ENCODE measurements at regions not wholly inside any gene's neighbourhood (a gene's known extent, or its start where the extent isn't known, plus 50 kb on each side); places are given as distances from the start of the nearest gene placed in this dataset.

- Histone ChIP-seq H4K20me1 (replicated peaks; ENCODE audit: control insufficient read depth, extremely low read depth, insufficient read depth, low read length) (no peaks in the 10 kb centered on the region), H3K27me3 (ENCODE audit: control insufficient read depth in 2 of 2, insufficient read depth in 2 of 2, low read length in 2 of 2) (no peaks in the 10 kb centered on the region), H3K4me2 (ENCODE audit: insufficient read depth, low read length) (no peak overlapping the region), H3K79me2 (ENCODE audit: control insufficient read depth, insufficient read depth, low read length) (no peaks in the 10 kb centered on the region), H3K4me3 (replicated peaks in 1 of 3; ENCODE audit: insufficient read depth in 1 of 3, low read depth in 1 of 3, low read length in 3 of 3) (no peak overlapping the region), H3K4me1 (ENCODE audit: control insufficient read depth, extremely low read depth, insufficient read depth, low read length) (no peaks in the 10 kb centered on the region), H3K36me3 (ENCODE audit: control insufficient read depth in 2 of 2, extremely low read depth in 1 of 2, insufficient read depth in 2 of 2, low read length in 2 of 2) (no peaks in the 10 kb centered on the region), H3K9me3 (replicated peaks; ENCODE audit: control insufficient read depth, insufficient read depth, low read length) (peaks cover 5% of the 10 kb centered on the region), H3K9me1 (replicated peaks; ENCODE audit: control insufficient read depth, extremely low read depth, insufficient read depth, low read length) (no peaks in the 10 kb centered on the region), H3K9ac (replicated peaks; ENCODE audit: extremely low read depth, insufficient read depth, low read length) (no peak overlapping the region), H3K27ac (ENCODE audit: insufficient read depth, low read depth, low read length) (no peak overlapping the region), H2AFZ (ENCODE audit: low read depth, low read length) (no peak overlapping the region)
- ChIA-PET POLR2A (no interaction called here), CTCF (no interaction called here)
- BruUV-seq (replicated peaks) = no TSS peak
- dilution Hi-C loops (cut with MboI; ENCODE audit: extremely low pct_ligation_motif_present, low sequenced_read_pairs) = no loop called here
- FAIRE-seq = no peak
- intact Hi-C loops (cut with micrococcal nuclease) = no loop called here
- TF ChIP-seq MYC (IDR thresholded peaks at IDR 0.05; ENCODE audit: low read depth, low read length) (no peak), POLR2AphosphoS5 (IDR thresholded peaks at IDR 0.05; ENCODE audit: insufficient read depth, low read depth, low read length) (no peak), CTCF (IDR thresholded peaks at IDR 0.05; ENCODE audit: extremely low read depth in 1 of 2, insufficient read depth in 1 of 2, low read depth in 1 of 2, low read length in 2 of 2) (no peak), JUN (IDR thresholded peaks at IDR 0.05; ENCODE audit: borderline replicate concordance, insufficient read depth, insufficient read length, low read depth) (no peak), FOS (IDR thresholded peaks at IDR 0.05; ENCODE audit: borderline replicate concordance, insufficient read depth, low read length) (no peak), GATA2 (IDR thresholded peaks at IDR 0.05; ENCODE audit: insufficient read depth, insufficient read length, low read depth, low read length) (no peak), EZH2 (IDR thresholded peaks at IDR 0.05; ENCODE audit: borderline replicate concordance, low read depth, low read length, severe bottlenecking) (no peak), POLR2A (IDR thresholded peaks at IDR 0.05; ENCODE audit: low read depth, low read length) (no peak), MAX (IDR thresholded peaks at IDR 0.05; ENCODE audit: insufficient read depth, insufficient read length) (no peak)
- DNase-seq (ENCODE audit: low read depth, low spot score) = no peak
These were observed 870.9 kb upstream of the IGFBP7 start for GRCh38 chr4:57981123-57981522.

All from endothelial cell of umbilical vein (primary cell).